GM12878 (cell line): ENCODE measurements at regions not wholly inside any gene's neighbourhood (a gene's known extent, or its start where the extent isn't known, plus 50 kb on each side); places are given as distances from the start of the nearest gene placed in this dataset.

Experiments
- ATAC-seq: fragments of 200-7000 bp; cut with Tn5 transposase; 3 replicates; pipeline ENCODE4 v1.9.1; 2020; ENCODE audit warnings: mild to moderate bottlenecking, moderate library complexity
- BruUV-seq: library from RNA; stranded (reverse); fragments of 400-500 nt; replicated peaks from 2 replicates; lab custom pipeline; 2021; lab: Mats Ljungman, UMichigan
- CTCF ChIA-PET: fragments of 300-600 bp; sonication (Branson Sonifier 250); formaldehyde crosslinking; extraction: SDS; loops from one replicate; lab custom pipeline; 2021; ENCODE audit warnings: inconsistent platforms; lab: Yijun Ruan, JAX
- POLR2A ChIA-PET: fragments of 350-600 bp; formaldehyde crosslinking; extraction: SDS; loops from one replicate; lab custom pipeline; 2021; ENCODE audit warnings: inconsistent platforms; lab: Charles Lee
- RAD21 ChIA-PET: fragments of 300-600 bp; sonication (Branson Sonifier 250); formaldehyde crosslinking; loops from one replicate; lab custom pipeline; 2023; ENCODE audit warnings: antibody characterized with exemption; ENCODE audit not compliant: unreplicated experiment; lab: Charles Lee
- SMC1A ChIA-PET: fragments of 300-600 bp; sonication (Branson Sonifier 250); formaldehyde crosslinking; loops from one replicate; lab custom pipeline; 2023; ENCODE audit not compliant: unreplicated experiment, uncharacterized antibody; lab: Charles Lee
- DNase-seq: peaks from one replicate; pipeline ENCODE4 v3.0.0-alpha.2; 2011; ENCODE audit warnings: low read depth, low spot score
- FAIRE-seq: peaks from 3 replicates; lab custom pipeline; 2011; peaks lifted over from hg19 to GRCh38; lab: Jason Lieb, UNC
- H2AFZ ChIP-seq: 2 replicates; pipeline ENCODE4 v1.6.0; 2011; ENCODE audit warnings: low read depth, low read length, control low read depth; ENCODE audit not compliant: control insufficient read depth
- H3K27ac ChIP-seq: 2 replicates; pipeline ENCODE4 v1.5.1; 2011; ENCODE audit warnings: control low read depth; ENCODE audit not compliant: control insufficient read depth, insufficient read depth
- H3K27me3 ChIP-seq, 2 experiments: replicated peaks in 1 of 2; 2 replicates each; pipeline versions ENCODE4 v1.6.0 to v1.6.1; 2011; ENCODE audit warnings: low read length in 1 of 2; ENCODE audit not compliant: control insufficient read depth in 2 of 2, insufficient read depth in 2 of 2
- H3K36me3 ChIP-seq, 2 experiments: 2 replicates each; pipeline ENCODE4 v1.5.1; 2011; ENCODE audit warnings: low read length in 1 of 2; ENCODE audit not compliant: control insufficient read depth in 2 of 2, insufficient read depth in 2 of 2
- H3K4me1 ChIP-seq: 2 replicates; pipeline ENCODE4 v1.6.1; 2011; ENCODE audit warnings: mild to moderate bottlenecking, low read length, moderate library complexity, mixed read lengths; ENCODE audit not compliant: control insufficient read depth, insufficient read depth
- H3K4me2 ChIP-seq: 2 replicates; pipeline ENCODE4 v1.6.0; 2011; ENCODE audit warnings: control low read depth; ENCODE audit not compliant: control insufficient read depth, insufficient read depth
- H3K4me3 ChIP-seq: fragments of 200-600 bp; sonication (generic); 2 replicates; pipeline ENCODE4 v1.5.1; 2016
- H3K79me2 ChIP-seq: 2 replicates; pipeline ENCODE4 v1.6.0; 2011; ENCODE audit warnings: low read length; ENCODE audit not compliant: control insufficient read depth, insufficient read depth
- H3K9ac ChIP-seq: 2 replicates; pipeline ENCODE4 v1.8.0; 2011; ENCODE audit warnings: low read length, control low read depth, mixed read lengths; ENCODE audit not compliant: control insufficient read depth, insufficient read depth
- H3K9me3 ChIP-seq: replicated peaks from 3 replicates; pipeline ENCODE4 v1.5.1; 2011; ENCODE audit warnings: mild to moderate bottlenecking, low read length; ENCODE audit not compliant: control insufficient read depth, insufficient read depth
- H4K20me1 ChIP-seq: 2 replicates; pipeline ENCODE4 v1.6.0; 2011; ENCODE audit not compliant: control insufficient read depth, insufficient read depth
- CHD1 ChIP-seq: IDR thresholded peaks from 2 replicates; pipeline ENCODE4 v1.6.1; 2012; ENCODE audit warnings: low read depth, low read length, improper control_type of control experiment
- HDAC6 ChIP-seq: fragments of 200-600 bp; sonication (generic); IDR thresholded peaks from one replicate; pipeline ENCODE4 v1.8.0; 2017; ENCODE audit warnings: antibody characterized with exemption; ENCODE audit not compliant: unreplicated experiment
- IRF4 ChIP-seq: IDR thresholded peaks from 2 replicates; pipeline ENCODE4 v1.6.1; 2011; ENCODE audit warnings: low read depth, low read length
- RUNX3 ChIP-seq: IDR thresholded peaks from 2 replicates; pipeline ENCODE4 v1.6.1; 2012; ENCODE audit warnings: low read length, inconsistent platforms
- SP1 ChIP-seq: IDR thresholded peaks from one replicate; pipeline ENCODE4 v1.6.1; 2011; ENCODE audit warnings: low read depth, low read length
- WGBS: methylation state at CpG from one replicate; pipeline ENCODE4 v1.1.6; 2016; ENCODE audit warnings: low lambda C conversion rate; ENCODE audit not compliant: insufficient replicate concordance, insufficient coverage; ENCODE audit errors: missing lambda C conversion rate; 5-methylcytosine and 5-hydroxymethylcytosine counted together
- in situ Hi-C: fragments of 300-500 bp; cut with MboI; formaldehyde crosslinking; loops from 9 replicates; pipeline ENCODE4 v1.14.3; 2018; ENCODE audit warnings: mixed read lengths
- intact Hi-C: fragments of 100-400 bp; cut with micrococcal nuclease; formaldehyde crosslinking; loops from one replicate; pipeline ENCODE4 v1.14.2; 2022; ENCODE audit not compliant: unreplicated experiment
- TF ChIP-seq, protein P1 (sequence below): fragments of 450-650 bp; IDR thresholded peaks from 2 replicates; pipeline ENCODE4 v1.6.1; 2016; ENCODE audit warnings: mild to moderate bottlenecking

DNA sequence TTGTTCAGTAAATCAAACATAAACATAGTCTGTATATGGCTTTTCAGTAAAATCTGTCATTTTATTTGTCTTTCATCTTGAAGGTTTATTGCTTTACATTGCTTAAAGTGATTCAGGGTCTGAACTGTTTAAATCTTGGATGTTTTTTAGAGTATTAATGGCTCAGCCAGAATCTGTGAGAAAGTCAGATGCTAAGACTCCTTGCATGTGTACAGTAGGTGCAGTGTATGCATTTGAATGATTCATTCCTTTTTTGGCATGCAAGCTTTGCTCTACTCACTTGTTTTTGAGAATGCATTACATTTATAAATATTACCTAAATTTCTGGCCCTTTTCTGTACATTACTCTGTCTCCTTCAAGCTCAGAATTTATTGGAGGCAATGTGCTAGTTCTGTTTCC, 271.0 kb upstream of the RIOK2 start (continued):
- TF ChIP-seq HDAC6 (no peak), SP1 (no peak), IRF4 (no peak)
- TF ChIP-seq, protein P1, sequence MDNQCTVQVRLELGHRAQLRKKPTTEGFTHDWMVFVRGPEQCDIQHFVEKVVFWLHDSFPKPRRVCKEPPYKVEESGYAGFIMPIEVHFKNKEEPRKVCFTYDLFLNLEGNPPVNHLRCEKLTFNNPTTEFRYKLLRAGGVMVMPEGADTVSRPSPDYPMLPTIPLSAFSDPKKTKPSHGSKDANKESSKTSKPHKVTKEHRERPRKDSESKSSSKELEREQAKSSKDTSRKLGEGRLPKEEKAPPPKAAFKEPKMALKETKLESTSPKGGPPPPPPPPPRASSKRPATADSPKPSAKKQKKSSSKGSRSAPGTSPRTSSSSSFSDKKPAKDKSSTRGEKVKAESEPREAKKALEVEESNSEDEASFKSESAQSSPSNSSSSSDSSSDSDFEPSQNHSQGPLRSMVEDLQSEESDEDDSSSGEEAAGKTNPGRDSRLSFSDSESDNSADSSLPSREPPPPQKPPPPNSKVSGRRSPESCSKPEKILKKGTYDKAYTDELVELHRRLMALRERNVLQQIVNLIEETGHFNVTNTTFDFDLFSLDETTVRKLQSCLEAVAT: no peak

DNA sequence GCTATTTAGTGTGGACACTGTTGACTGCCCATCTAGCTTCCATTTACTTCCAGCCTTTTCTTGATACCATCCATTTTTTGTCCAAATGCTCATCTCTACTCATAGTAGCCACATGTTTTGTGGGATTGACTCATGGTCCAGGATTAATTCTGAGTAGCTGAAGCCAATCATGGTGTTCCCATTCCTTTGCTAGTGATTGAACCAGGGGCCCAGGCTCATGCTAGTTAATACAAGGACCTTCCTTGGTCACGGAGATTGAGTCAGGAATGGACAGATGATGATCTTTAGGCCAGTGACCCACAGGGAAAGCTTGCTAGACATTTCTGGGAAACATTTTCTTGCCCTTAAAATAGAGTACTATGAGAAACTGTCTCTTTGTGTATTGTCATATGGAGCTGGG, 272.9 kb upstream of the RIOK2 start:
- Histone ChIP-seq H3K4me3 (no peak overlapping the region), H3K79me2 (no peaks in the 10 kb centered on the region), H3K4me1 (peaks cover 7% of the 10 kb centered on the region), H3K4me2 (no peak overlapping the region), H3K27me3 (no peaks in the 10 kb centered on the region), H3K36me3 (no peaks in the 10 kb centered on the region), H3K27ac (no peak overlapping the region), H3K9ac (no peak overlapping the region), H3K9me3 (no peaks in the 10 kb centered on the region; the same call in 2 of the 3 replicates), H2AFZ (no peak overlapping the region), H4K20me1 (no peaks in the 10 kb centered on the region)
- no peak for FAIRE-seq
- no peak for ATAC-seq
- BruUV-seq: no TSS peak
- SMC1A ChIA-PET: interaction anchor here (0.8 to 1.4 kb wide), 3 partner anchors 13 to 18 kb away, joined by 3 read pairs; no protein-coding TSS in a partner anchor
- TF ChIP-seq CHD1 (no peak), RUNX3 (no peak)
- 0% methylated on average over 1 of the region's 1 CpG for whole genome bisulfite sequencing
- CTCF ChIA-PET: no interaction called here
- intact Hi-C loops: no loop called here
- in situ Hi-C loops: no loop called here
- POLR2A ChIA-PET: no interaction called here
- no peak for DNase-seq
- RAD21 ChIA-PET: no interaction called here
